ENCODE measurements at regions not wholly inside any gene's neighbourhood (a gene's known extent, or its start where the extent isn't known, plus 50 kb on each side); places are given as distances from the start of the nearest gene placed in this dataset.

DNA sequence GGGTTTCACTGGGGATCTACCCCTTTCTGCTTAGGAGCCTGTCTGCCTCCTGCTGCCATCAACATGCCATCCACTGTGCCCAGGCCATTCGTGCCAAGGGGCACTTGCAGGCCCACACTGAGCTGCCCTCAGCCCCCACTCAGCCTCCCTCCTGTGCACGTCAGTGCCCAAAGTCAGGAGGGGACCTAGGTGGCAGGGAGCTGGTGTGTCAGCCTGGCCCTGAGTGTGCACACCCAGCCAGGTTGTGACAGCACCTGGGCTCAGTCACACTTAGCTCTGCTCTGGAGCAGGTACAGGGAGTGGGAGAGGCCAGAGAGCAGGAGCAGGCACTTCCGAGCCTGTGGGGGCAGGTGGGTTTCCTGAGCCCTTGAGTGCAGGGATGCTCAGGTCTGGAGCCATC, 63.6 kb upstream of the SYNCRIP start:
- no peak for FAIRE-seq

DNA sequence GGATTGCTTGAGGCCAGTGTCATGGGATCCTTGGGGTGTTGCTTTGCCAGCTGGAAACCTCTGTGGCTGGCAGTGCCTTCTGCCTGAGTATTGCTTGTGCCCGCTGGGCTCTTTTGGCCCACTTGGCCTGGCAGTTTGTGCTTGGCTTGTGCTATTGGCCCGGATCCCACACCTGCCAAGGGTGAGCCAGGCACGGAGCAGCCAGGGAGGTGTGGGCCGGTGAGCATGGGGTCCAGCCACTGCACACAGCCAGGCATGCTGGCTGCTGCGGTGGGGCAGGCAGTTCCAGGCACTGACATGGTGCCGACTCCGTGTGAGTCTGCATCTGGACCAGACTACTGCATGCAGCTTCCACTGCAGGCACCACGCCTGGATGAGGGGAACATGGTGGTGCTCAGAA, 62.5 kb upstream of the SYNCRIP start:
- FAIRE-seq = no peak

DNA sequence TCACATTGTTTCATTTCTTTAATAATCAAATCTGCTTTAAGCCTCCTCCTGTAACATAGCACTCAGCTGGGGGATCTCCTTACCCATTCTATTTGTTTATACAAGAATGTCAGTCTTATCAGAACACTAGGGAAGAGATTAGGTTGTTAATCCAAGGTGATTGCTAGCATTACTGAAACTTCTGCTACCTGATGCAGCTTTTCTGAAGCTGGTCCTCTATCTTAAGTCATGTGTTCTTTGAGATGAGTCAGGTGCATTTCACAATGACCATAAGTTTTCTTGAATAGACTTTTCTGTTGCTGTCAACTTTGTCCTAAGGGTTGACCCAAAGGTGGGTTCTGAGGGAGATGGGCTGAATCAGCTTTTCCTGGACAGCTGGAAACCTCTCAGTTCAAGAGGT, 60.7 kb upstream of the SYNCRIP start:
- FAIRE-seq = no peak
